GM23338 (cell line): ENCODE measurements at regions not wholly inside any gene's neighbourhood (a gene's known extent, or its start where the extent isn't known, plus 50 kb on each side); places are given as distances from the start of the nearest gene placed in this dataset.

Source experiments
- CREB1 ChIP-seq: fragments of 250-450 bp; sonication (Bioruptor Pico); IDR thresholded peaks from 2 replicates; pipeline ENCODE4 v1.5.0; 2020; ENCODE audit warnings: low read depth, mild to moderate bottlenecking, moderate library complexity
- ETS1 ChIP-seq: IDR thresholded peaks from 2 replicates; pipeline ENCODE4 v1.6.1; 2016; ENCODE audit warnings: antibody characterized with exemption
- EZH2 ChIP-seq: fragments of 200-600 bp; sonication (generic); IDR thresholded peaks from one replicate; pipeline ENCODE4 v1.8.0; 2017; ENCODE audit warnings: antibody characterized with exemption, mild to moderate bottlenecking, low read depth; ENCODE audit not compliant: unreplicated experiment
- EZH2phosphoT487 ChIP-seq: fragments of 200-600 bp; sonication (generic); IDR thresholded peaks from one replicate; pipeline ENCODE4 v1.8.1; 2018; ENCODE audit warnings: antibody characterized with exemption; ENCODE audit not compliant: unreplicated experiment
- JUNB ChIP-seq: IDR thresholded peaks from one replicate; pipeline ENCODE4 v1.6.1; 2016; ENCODE audit warnings: antibody characterized with exemption; ENCODE audit not compliant: unreplicated experiment
- NANOG ChIP-seq: IDR thresholded peaks from 2 replicates; pipeline ENCODE4 v1.6.1; 2016; ENCODE audit warnings: antibody characterized with exemption, borderline replicate concordance
- STAT1 ChIP-seq: IDR thresholded peaks from one replicate; pipeline ENCODE4 v1.6.1; 2016; ENCODE audit warnings: antibody characterized with exemption; ENCODE audit not compliant: unreplicated experiment
- ZNF114 ChIP-seq: fragments of 250-450 bp; sonication (Bioruptor Pico); IDR thresholded peaks from 2 replicates; pipeline ENCODE4 v1.5.0; 2020; ENCODE audit warnings: mild to moderate bottlenecking, moderate library complexity
- TF ChIP-seq, protein P1 (sequence below): fragments of 250-450 bp; sonication (Bioruptor Pico); IDR thresholded peaks from 2 replicates; pipeline ENCODE4 v1.5.0; 2020; ENCODE audit warnings: mild to moderate bottlenecking, moderate library complexity
- TF ChIP-seq, protein P2 (sequence below): IDR thresholded peaks from one replicate; pipeline ENCODE4 v1.6.1; 2018; ENCODE audit warnings: antibody characterized with exemption; ENCODE audit not compliant: unreplicated experiment

DNA sequence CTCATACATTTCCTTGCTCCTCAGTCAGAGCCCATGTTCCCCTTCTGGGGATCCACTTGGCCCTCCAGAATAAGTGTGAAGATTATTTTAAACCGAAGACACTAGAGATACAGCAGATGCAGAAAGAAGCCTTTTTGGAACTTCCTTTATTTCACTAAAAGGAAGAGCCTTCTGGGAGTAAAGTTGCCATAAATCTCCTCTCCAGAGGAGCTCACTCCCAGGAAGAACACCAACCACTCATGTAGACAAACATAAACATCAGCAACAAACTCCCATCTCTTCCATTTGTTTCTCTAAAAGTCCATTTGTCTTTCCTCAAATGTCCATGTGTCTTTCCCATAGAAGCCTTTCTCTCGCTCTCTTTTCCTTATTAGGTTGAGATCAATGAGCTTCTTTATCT, 62.4 kb upstream of the MSH6 start (continued):
- TF ChIP-seq, protein P1, sequence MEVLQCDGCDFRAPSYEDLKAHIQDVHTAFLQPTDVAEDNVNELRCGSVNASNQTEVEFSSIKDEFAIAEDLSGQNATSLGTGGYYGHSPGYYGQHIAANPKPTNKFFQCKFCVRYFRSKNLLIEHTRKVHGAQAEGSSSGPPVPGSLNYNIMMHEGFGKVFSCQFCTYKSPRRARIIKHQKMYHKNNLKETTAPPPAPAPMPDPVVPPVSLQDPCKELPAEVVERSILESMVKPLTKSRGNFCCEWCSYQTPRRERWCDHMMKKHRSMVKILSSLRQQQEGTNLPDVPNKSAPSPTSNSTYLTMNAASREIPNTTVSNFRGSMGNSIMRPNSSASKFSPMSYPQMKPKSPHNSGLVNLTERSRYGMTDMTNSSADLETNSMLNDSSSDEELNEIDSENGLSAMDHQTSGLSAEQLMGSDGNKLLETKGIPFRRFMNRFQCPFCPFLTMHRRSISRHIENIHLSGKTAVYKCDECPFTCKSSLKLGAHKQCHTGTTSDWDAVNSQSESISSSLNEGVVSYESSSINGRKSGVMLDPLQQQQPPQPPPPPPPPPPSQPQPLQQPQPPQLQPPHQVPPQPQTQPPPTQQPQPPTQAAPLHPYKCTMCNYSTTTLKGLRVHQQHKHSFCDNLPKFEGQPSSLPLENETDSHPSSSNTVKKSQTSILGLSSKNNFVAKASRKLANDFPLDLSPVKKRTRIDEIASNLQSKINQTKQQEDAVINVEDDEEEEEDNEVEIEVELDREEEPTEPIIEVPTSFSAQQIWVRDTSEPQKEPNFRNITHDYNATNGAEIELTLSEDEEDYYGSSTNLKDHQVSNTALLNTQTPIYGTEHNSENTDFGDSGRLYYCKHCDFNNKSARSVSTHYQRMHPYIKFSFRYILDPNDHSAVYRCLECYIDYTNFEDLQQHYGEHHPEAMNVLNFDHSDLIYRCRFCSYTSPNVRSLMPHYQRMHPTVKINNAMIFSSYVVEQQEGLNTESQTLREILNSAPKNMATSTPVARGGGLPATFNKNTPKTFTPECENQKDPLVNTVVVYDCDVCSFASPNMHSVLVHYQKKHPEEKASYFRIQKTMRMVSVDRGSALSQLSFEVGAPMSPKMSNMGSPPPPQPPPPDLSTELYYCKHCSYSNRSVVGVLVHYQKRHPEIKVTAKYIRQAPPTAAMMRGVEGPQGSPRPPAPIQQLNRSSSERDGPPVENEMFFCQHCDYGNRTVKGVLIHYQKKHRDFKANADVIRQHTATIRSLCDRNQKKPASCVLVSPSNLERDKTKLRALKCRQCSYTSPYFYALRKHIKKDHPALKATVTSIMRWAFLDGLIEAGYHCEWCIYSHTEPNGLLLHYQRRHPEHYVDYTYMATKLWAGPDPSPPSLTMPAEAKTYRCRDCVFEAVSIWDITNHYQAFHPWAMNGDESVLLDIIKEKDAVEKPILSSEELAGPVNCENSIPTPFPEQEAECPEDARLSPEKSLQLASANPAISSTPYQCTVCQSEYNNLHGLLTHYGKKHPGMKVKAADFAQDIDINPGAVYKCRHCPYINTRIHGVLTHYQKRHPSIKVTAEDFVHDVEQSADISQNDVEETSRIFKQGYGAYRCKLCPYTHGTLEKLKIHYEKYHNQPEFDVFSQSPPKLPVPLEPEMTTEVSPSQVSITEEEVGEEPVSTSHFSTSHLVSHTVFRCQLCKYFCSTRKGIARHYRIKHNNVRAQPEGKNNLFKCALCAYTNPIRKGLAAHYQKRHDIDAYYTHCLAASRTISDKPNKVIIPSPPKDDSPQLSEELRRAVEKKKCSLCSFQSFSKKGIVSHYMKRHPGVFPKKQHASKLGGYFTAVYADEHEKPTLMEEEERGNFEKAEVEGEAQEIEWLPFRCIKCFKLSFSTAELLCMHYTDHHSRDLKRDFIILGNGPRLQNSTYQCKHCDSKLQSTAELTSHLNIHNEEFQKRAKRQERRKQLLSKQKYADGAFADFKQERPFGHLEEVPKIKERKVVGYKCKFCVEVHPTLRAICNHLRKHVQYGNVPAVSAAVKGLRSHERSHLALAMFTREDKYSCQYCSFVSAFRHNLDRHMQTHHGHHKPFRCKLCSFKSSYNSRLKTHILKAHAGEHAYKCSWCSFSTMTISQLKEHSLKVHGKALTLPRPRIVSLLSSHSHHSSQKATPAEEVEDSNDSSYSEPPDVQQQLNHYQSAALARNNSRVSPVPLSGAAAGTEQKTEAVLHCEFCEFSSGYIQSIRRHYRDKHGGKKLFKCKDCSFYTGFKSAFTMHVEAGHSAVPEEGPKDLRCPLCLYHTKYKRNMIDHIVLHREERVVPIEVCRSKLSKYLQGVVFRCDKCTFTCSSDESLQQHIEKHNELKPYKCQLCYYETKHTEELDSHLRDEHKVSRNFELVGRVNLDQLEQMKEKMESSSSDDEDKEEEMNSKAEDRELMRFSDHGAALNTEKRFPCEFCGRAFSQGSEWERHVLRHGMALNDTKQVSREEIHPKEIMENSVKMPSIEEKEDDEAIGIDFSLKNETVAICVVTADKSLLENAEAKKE (CRISPR knock-in tag): no peak
- no peak for TF ChIP-seq CREB1 (CRISPR knock-in tag)
- TF ChIP-seq ETS1: no peak
- no peak for TF ChIP-seq JUNB
- no peak for TF ChIP-seq ZNF114 (CRISPR knock-in tag)
- TF ChIP-seq NANOG: no peak
- no peak for TF ChIP-seq EZH2phosphoT487
- TF ChIP-seq EZH2: no peak
- TF ChIP-seq, protein P2, sequence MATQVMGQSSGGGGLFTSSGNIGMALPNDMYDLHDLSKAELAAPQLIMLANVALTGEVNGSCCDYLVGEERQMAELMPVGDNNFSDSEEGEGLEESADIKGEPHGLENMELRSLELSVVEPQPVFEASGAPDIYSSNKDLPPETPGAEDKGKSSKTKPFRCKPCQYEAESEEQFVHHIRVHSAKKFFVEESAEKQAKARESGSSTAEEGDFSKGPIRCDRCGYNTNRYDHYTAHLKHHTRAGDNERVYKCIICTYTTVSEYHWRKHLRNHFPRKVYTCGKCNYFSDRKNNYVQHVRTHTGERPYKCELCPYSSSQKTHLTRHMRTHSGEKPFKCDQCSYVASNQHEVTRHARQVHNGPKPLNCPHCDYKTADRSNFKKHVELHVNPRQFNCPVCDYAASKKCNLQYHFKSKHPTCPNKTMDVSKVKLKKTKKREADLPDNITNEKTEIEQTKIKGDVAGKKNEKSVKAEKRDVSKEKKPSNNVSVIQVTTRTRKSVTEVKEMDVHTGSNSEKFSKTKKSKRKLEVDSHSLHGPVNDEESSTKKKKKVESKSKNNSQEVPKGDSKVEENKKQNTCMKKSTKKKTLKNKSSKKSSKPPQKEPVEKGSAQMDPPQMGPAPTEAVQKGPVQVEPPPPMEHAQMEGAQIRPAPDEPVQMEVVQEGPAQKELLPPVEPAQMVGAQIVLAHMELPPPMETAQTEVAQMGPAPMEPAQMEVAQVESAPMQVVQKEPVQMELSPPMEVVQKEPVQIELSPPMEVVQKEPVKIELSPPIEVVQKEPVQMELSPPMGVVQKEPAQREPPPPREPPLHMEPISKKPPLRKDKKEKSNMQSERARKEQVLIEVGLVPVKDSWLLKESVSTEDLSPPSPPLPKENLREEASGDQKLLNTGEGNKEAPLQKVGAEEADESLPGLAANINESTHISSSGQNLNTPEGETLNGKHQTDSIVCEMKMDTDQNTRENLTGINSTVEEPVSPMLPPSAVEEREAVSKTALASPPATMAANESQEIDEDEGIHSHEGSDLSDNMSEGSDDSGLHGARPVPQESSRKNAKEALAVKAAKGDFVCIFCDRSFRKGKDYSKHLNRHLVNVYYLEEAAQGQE: no peak
- TF ChIP-seq STAT1: no peak
